HL-60/S4 treated with retinoic acid at 250 ng/mL for 4 days and 3 days (cell line): ENCODE measurements at regions not wholly inside any gene's neighbourhood (a gene's known extent, or its start where the extent isn't known, plus 50 kb on each side); places are given as distances from the start of the nearest gene placed in this dataset.
"Not testable (repeated sequence)": the region's sequence is repeated elsewhere in the genome, so short reads cannot be mapped to it uniquely, and the experiment has no call there.

ENCODE experiments used
- in situ Hi-C: fragments of 300-500 bp; cut with MboI; formaldehyde crosslinking; loops from 2 replicates; pipeline ENCODE4 v1.7.0; 2022; ENCODE audit warnings: low sequenced_read_pairs

GRCh38 chr5:88092958-88093605 is 175.6 kb downstream of the TMEM161B start:
- in situ Hi-C loops = no loop called here

GRCh38 chr5:88092358-88092757 is 176.3 kb downstream of the TMEM161B start:
- in situ Hi-C loops = no loop called here

- in situ Hi-C loops = no loop called here
These were observed 178.1 kb downstream of the TMEM161B start for GRCh38 chr5:88090506-88090905.

DNA sequence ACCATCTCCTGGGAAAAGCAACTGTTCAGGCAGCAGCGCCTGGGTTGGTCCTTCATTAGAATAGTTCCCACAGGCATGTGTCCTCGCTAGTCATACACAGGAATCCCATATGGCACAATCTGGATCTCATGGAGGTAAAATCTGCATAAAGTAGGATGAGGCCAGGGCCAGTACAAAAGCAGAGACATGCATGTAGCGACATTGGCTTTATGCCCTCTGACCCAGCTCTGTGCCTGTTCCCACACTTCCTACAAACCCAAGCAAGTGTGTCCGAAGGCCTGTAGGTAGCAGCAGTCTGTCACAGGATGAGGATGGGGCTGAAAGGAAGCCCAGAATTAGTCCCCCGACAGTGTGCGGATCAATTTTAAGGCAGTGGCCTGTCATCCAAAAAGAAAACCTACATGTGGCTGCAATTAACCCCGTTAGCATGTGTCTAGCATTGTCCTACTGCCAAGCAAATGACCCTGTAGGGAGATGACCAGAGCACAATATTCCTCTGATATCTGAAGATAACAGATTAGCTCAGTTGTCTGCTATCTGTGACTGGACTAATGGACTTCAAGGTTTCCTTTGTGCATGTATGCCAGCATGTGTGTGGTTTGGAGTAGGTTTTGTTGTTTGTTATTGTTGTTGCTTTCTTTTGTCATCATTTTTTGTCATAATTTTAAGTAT is 178.8 kb downstream of the TMEM161B start:
- in situ Hi-C loops = no loop called here

DNA sequence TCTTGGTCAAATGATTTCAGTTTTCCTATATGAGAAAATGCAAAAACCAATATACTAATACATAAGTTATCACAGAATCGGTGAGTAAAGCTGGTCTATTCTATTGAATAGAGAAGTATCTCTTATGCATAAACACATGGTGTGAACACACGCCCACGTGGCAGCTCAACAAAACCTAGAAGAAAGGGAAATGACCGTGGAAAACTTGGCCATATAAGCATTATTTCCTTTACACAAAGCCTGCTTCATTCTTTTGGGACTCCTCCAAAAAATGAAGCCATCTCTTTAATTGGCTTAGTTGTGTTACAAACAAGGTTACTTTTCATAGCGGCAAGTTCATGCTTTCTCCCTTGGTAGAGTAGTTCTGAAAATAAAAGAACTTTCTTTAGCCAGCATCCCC is 183.2 kb downstream of the TMEM161B start:
- in situ Hi-C loops = no loop called here

- in situ Hi-C loops = no loop called here
These were observed 186.8 kb downstream of the TMEM161B start for GRCh38 chr5:88081877-88082276.

- in situ Hi-C loops = no loop called here
These were observed 204.8 kb downstream of the TMEM161B start for GRCh38 chr5:88063813-88064212.

GRCh38 chr5:88060194-88060593 is 208.5 kb downstream of the TMEM161B start:
- in situ Hi-C loops = no loop called here

DNA sequence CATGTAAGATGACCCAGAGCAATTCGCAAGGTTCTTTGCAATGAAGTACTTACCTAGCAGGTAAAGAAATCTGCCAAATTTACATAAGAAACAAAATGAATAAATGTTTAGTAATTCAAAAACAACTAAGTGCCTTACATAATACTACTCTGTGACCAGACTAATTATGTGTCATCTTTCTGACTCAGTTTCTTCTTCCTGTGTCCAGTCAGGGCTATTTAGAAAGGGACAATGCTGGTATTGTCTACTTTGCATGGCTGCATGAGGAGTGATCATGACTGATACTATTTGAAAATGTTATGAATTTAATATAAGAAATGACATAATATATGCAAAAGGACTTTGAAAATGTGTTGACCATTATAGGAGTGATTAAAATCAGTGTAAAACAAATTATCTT is 210.0 kb downstream of the TMEM161B start:
- in situ Hi-C loops = no loop called here

DNA sequence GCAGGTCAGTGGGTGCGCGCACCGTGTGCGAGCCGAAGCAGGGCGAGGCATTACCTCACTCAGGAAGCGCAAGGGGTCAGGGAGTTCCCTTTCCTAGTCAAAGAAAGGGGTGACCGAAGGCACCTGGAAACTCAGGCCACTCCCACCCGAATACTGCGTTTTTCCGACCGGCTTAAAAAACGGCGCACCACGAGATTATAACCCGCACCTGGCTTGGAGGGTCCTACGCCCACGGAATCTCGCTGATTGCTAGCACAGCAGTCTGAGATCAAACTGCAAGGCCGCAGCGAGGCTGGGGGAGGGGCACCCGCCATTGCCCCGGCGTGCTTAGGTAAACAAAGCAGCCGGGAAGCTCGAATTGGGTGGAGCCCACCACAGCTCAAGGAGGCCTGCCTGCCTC is 216.2 kb downstream of the TMEM161B start:
- in situ Hi-C loops = not testable (repeated sequence)

GRCh38 chr5:88051148-88051547 is 217.5 kb downstream of the TMEM161B start:
- in situ Hi-C loops = no loop called here

- in situ Hi-C loops = no loop called here
These were observed 218.9 kb downstream of the TMEM161B start for GRCh38 chr5:88049737-88050136.

- in situ Hi-C loops = no loop called here
These were observed 219.5 kb downstream of the TMEM161B start for GRCh38 chr5:88049156-88049555.

- in situ Hi-C loops = no loop called here
These were observed 222.6 kb downstream of the TMEM161B start for GRCh38 chr5:88045931-88046461.

DNA sequence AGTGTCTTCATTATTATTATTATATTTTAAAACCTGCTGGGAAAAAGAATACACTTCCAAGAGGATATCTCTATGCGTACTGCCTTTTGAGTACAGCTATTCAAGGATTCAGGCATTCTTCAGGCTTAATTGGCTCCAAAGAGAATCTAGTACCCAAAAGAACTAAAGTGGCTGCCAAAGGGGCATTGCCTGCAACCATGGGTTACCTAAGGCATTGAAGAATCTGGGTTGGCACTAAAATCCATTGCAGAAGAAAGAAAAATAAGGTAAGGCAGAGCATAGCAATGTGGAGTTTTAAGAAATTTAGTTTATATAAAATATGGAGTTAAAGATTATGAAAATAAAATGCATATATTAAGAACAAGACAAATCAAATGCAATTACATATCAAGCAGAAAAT is 223.5 kb downstream of the TMEM161B start:
- in situ Hi-C loops = no loop called here

DNA sequence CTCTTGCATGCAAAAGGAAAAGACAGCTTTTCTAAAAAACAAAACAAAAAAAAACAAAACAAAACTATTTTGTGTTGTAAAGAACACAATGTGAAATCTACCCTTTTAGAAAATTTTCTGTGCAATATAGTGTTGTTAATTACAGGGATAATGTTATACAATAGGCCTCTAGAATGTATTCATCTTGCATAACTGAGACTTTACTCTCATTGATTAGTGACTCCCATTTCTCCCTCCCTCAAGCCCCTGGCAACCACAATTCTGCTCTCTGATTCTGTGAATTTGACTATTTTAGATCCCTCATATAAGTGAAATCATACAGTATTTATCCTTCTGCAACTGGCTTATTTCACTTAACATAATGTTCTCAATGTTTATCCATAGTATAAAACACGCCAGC is 234.1 kb downstream of the TMEM161B start:
- in situ Hi-C loops = no loop called here

GRCh38 chr5:88033191-88033590 is 235.5 kb downstream of the TMEM161B start:
- in situ Hi-C loops = no loop called here

GRCh38 chr5:88029011-88029410 is 239.6 kb downstream of the TMEM161B start:
- in situ Hi-C loops = no loop called here

GRCh38 chr5:88021141-88021540 is 247.5 kb downstream of the TMEM161B start:
- in situ Hi-C loops = no loop called here

- in situ Hi-C loops = not testable (repeated sequence)
These were observed 253.7 kb downstream of the TMEM161B start for GRCh38 chr5:88014984-88015383.

DNA sequence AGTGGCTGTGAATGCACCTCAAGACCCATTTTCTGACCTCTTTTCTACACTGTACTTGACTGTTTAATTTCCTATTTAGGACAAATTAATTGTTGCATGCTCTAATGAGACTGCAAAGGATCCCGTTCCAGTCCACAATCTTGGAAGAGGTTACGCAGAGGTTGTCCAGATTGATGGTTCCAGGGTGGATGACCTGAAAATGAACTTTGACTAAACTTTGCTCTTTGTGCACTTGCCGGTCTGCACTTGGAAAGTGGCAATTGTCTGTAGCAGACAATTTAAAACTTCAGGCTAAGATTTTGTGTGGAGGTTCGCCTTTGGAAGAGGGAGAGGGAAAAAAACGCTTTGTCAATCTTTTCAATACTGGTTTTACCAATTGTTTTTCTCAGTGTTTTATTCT is 267.8 kb downstream of the TMEM161B start:
- in situ Hi-C loops = no loop called here

DNA sequence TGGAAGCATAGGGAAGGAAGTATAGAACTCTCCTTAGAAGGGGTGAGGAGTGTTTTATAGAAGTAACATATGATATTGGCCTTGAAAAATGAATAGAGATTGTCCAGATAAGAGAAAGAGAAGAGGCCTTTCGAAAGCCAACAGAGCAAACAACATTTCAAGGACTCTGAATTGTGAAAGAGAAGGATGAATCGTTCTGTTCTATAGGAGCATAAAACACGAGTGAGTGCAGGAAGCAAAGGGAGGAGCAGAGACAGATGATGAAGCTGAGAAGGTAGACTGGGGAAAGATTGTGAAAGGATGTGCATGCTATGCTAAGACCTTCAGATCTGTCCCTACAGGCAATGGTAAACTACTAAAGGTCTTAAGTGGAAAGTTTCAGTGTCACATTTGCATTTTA is 271.0 kb downstream of the TMEM161B start:
- in situ Hi-C loops = no loop called here

GRCh38 chr5:87966213-87966612 is 302.4 kb downstream of the TMEM161B start:
- in situ Hi-C loops = no loop called here
